A673 (cell line): ENCODE measurements at regions not wholly inside any gene's neighbourhood (a gene's known extent, or its start where the extent isn't known, plus 50 kb on each side); places are given as distances from the start of the nearest gene placed in this dataset.

ENCODE experiments used
- BruUV-seq: library from RNA; stranded (reverse); fragments of 400-500 nt; replicated peaks from 2 replicates; lab custom pipeline; 2021; lab: Mats Ljungman, UMichigan
- CTCF ChIA-PET: fragments of 300-600 bp; sonication (Branson Sonifier 250); formaldehyde crosslinking; loops from one replicate; lab custom pipeline; 2022; ENCODE audit warnings: antibody characterized with exemption; lab: Charles Lee
- POLR2A ChIA-PET: fragments of 300-600 bp; sonication (Branson Sonifier 250); formaldehyde crosslinking; loops from one replicate; lab custom pipeline; 2022; ENCODE audit warnings: antibody characterized with exemption; ENCODE audit not compliant: low non-redundant PET; lab: Charles Lee
- DNase-seq: peaks from one replicate; pipeline ENCODE4 v3.0.0-alpha.2; 2015; ENCODE audit warnings: low spot score
- H3K27ac ChIP-seq: fragments of 200-600 bp; sonication (generic); 2 replicates; pipeline ENCODE4 v1.5.1; 2016; ENCODE audit warnings: mixed run types, low read depth, mild to moderate bottlenecking, mixed read lengths, antibody characterized with exemption, low read length; ENCODE audit not compliant: poor library complexity, severe bottlenecking
- H3K27me3 ChIP-seq: fragments of 200-600 bp; sonication (generic); replicated peaks from 2 replicates; pipeline ENCODE4 v1.6.1; 2017; ENCODE audit warnings: mixed run types, low read depth, mild to moderate bottlenecking, mixed read lengths, antibody characterized with exemption, low read length; ENCODE audit not compliant: insufficient read depth, poor library complexity
- H3K36me3 ChIP-seq: fragments of 200-600 bp; sonication (generic); 2 replicates; pipeline ENCODE4 v1.6.1; 2016; ENCODE audit warnings: mixed run types, mild to moderate bottlenecking, mixed read lengths, antibody characterized with exemption, low read length; ENCODE audit not compliant: insufficient read depth, poor library complexity, severe bottlenecking
- H3K4me1 ChIP-seq: fragments of 200-600 bp; sonication (generic); 2 replicates; pipeline ENCODE4 v1.6.1; 2017; ENCODE audit warnings: mixed run types, mild to moderate bottlenecking, mixed read lengths, antibody characterized with exemption, low read length; ENCODE audit not compliant: insufficient read depth, poor library complexity, severe bottlenecking
- H3K4me3 ChIP-seq: fragments of 200-600 bp; sonication (generic); 2 replicates; pipeline ENCODE4 v1.5.1; 2016; ENCODE audit warnings: low read depth, mixed run types, mild to moderate bottlenecking, mixed read lengths, low read length; ENCODE audit not compliant: poor library complexity, severe bottlenecking
- H3K9me3 ChIP-seq: fragments of 200-600 bp; sonication (generic); 2 replicates; pipeline ENCODE4 v1.6.1; 2016; ENCODE audit warnings: mixed run types, low read depth, mild to moderate bottlenecking, mixed read lengths, antibody characterized with exemption, low read length; ENCODE audit not compliant: poor library complexity, severe bottlenecking
- EZH2 ChIP-seq: fragments of 200-600 bp; sonication (generic); IDR thresholded peaks from 2 replicates; pipeline ENCODE4 v1.6.1; 2017; ENCODE audit warnings: borderline replicate concordance, low read depth, mild to moderate bottlenecking, mixed read lengths, antibody characterized with exemption, low read length; ENCODE audit not compliant: poor library complexity, severe bottlenecking
- intact Hi-C: fragments of 100-400 bp; cut with micrococcal nuclease; formaldehyde crosslinking; loops from one replicate; pipeline ENCODE4 v1.10.0; 2022; ENCODE audit not compliant: unreplicated experiment
- TF ChIP-seq, protein P1 (sequence below): fragments of 300-800, 200-600 bp; sonication (generic); conservative IDR thresholded peaks from 2 replicates; pipeline ENCODE4 v1.5.1; 2017; ENCODE audit warnings: low read depth, mild to moderate bottlenecking, antibody characterized with exemption, low read length, moderate library complexity, mixed read lengths

DNA sequence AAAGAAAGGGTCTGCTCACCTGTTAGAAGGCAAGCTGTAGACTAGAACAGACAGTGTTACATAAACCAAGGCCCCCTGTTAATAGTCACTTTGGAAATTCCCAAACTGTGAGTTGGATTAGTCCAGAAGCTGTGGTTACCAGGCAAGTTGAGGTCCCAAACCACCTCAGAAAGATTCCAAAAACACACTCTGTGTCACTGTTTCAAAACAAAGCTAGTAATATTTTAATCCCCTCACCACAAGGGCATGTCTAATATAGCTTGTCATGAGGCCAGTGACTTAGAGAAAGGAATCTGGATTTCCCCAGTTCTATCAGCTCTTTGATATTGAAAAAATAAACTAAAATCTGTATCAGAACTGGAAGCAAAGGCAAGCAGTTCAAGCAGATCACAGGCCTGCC lies 244.6 kb downstream of the HAO1 start:
- no TSS peak for BruUV-seq
- CTCF ChIA-PET, result no interaction called here
- no peak for DNase-seq
- H3K9me3 ChIP-seq, result no peaks in the 10 kb centered on the region
- TF ChIP-seq, protein P1, sequence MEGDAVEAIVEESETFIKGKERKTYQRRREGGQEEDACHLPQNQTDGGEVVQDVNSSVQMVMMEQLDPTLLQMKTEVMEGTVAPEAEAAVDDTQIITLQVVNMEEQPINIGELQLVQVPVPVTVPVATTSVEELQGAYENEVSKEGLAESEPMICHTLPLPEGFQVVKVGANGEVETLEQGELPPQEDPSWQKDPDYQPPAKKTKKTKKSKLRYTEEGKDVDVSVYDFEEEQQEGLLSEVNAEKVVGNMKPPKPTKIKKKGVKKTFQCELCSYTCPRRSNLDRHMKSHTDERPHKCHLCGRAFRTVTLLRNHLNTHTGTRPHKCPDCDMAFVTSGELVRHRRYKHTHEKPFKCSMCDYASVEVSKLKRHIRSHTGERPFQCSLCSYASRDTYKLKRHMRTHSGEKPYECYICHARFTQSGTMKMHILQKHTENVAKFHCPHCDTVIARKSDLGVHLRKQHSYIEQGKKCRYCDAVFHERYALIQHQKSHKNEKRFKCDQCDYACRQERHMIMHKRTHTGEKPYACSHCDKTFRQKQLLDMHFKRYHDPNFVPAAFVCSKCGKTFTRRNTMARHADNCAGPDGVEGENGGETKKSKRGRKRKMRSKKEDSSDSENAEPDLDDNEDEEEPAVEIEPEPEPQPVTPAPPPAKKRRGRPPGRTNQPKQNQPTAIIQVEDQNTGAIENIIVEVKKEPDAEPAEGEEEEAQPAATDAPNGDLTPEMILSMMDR, result no peak
- TF ChIP-seq EZH2, result no peak
- H3K27ac ChIP-seq, result no peak overlapping the region
- peaks cover 13% of the 10 kb centered on the region for H3K27me3 ChIP-seq
- H3K36me3 ChIP-seq, result no peaks in the 10 kb centered on the region
- no peaks in the 10 kb centered on the region for H3K4me1 ChIP-seq
- no peak overlapping the region for H3K4me3 ChIP-seq
- POLR2A ChIA-PET, result no interaction called here
- intact Hi-C loops, result no loop called here

GRCh38 chr20:7696311-7696710 lies 243.9 kb downstream of the HAO1 start:
- no peaks in the 10 kb centered on the region for H3K9me3 ChIP-seq
- TF ChIP-seq, protein P1, result no peak
- TF ChIP-seq EZH2, result no peak
- CTCF ChIA-PET, result no interaction called here
- H3K27me3 ChIP-seq, result peaks cover 13% of the 10 kb centered on the region
- no peaks in the 10 kb centered on the region for H3K36me3 ChIP-seq
- no peaks in the 10 kb centered on the region for H3K4me1 ChIP-seq
- intact Hi-C loops, result no loop called here
- no peak for DNase-seq
- no TSS peak for BruUV-seq
- H3K4me3 ChIP-seq, result no peak overlapping the region
- POLR2A ChIA-PET, result no interaction called here
- H3K27ac ChIP-seq, result no peak overlapping the region

- Histone ChIP-seq H3K4me3 (no peak overlapping the region), H3K4me1 (no peaks in the 10 kb centered on the region), H3K9me3 (no peaks in the 10 kb centered on the region), H3K27me3 (peaks cover 5% of the 10 kb centered on the region), H3K36me3 (no peaks in the 10 kb centered on the region), H3K27ac (no peak overlapping the region)
- no TSS peak for BruUV-seq
- DNase-seq, result no peak
- intact Hi-C loops, result no loop called here
- POLR2A ChIA-PET, result no interaction called here
- CTCF ChIA-PET, result no interaction called here
- no peak for TF ChIP-seq EZH2
- TF ChIP-seq, protein P1, result no peak
Observed at GRCh38 chr20:7702141-7702540, 238.1 kb downstream of the HAO1 start.
